Left ventricle myocardium inferior (tissue), 1 donor: ENCODE measurements at regions not wholly inside any gene's neighbourhood (a gene's known extent, or its start where the extent isn't known, plus 50 kb on each side); places are given as distances from the start of the nearest gene placed in this dataset.

Experiments used
- DNase-seq: peaks from one replicate; pipeline ENCODE4 v3.0.0-alpha.2; 2020
- H3K27ac ChIP-seq: fragments of 200-600 bp; replicated peaks from 2 replicates; pipeline ENCODE4 v1.8.0; 2021
- H3K27me3 ChIP-seq: fragments of 200-600 bp; 2 replicates; pipeline ENCODE4 v1.8.0; 2021; ENCODE audit warnings: low read depth
- H3K36me3 ChIP-seq: fragments of 200-600 bp; 2 replicates; pipeline ENCODE4 v1.8.0; 2021
- H3K4me1 ChIP-seq: fragments of 200-600 bp; 2 replicates; pipeline ENCODE4 v1.8.0; 2021
- H3K4me3 ChIP-seq: fragments of 200-600 bp; 2 replicates; pipeline ENCODE4 v1.8.0; 2021; ENCODE audit warnings: mild to moderate bottlenecking, moderate library complexity
- H3K9me3 ChIP-seq: fragments of 200-600 bp; replicated peaks from 2 replicates; pipeline ENCODE4 v1.8.0; 2021
- CTCF ChIP-seq: fragments of 200-600 bp; IDR thresholded peaks from 2 replicates; pipeline ENCODE4 v1.8.0; 2021; ENCODE audit warnings: antibody characterized with exemption, mild to moderate bottlenecking, borderline replicate concordance
- intact Hi-C: fragments of 100-400 bp; cut with micrococcal nuclease; formaldehyde crosslinking; loops from one replicate; pipeline ENCODE4 v1.11.0; 2022
- donor health status: DM: no; HTN: yes; CAD: no; lungs with severe emphysema.

- Histone ChIP-seq H3K27me3 (peaks cover 34% of the 10 kb centered on the region), H3K36me3 (no peaks in the 10 kb centered on the region), H3K9me3 (no peaks in the 10 kb centered on the region), H3K4me3 (no peak overlapping the region), H3K4me1 (peaks cover 8% of the 10 kb centered on the region), H3K27ac (no peak overlapping the region)
- no peak for DNase-seq
- no peak for TF ChIP-seq CTCF
- intact Hi-C loops: no loop called here
Observed at GRCh38 chr3:13253208-13253937, 166.7 kb downstream of the NUP210 start.

- Histone ChIP-seq H3K36me3 (no peaks in the 10 kb centered on the region), H3K9me3 (no peaks in the 10 kb centered on the region), H3K27me3 (peaks cover 34% of the 10 kb centered on the region), H3K4me1 (peaks cover 8% of the 10 kb centered on the region), H3K27ac (no peak overlapping the region), H3K4me3 (no peak overlapping the region)
- no peak for TF ChIP-seq CTCF
- no peak for DNase-seq
- intact Hi-C loops: no loop called here
Observed at GRCh38 chr3:13252207-13252606, 167.9 kb downstream of the NUP210 start.

DNA sequence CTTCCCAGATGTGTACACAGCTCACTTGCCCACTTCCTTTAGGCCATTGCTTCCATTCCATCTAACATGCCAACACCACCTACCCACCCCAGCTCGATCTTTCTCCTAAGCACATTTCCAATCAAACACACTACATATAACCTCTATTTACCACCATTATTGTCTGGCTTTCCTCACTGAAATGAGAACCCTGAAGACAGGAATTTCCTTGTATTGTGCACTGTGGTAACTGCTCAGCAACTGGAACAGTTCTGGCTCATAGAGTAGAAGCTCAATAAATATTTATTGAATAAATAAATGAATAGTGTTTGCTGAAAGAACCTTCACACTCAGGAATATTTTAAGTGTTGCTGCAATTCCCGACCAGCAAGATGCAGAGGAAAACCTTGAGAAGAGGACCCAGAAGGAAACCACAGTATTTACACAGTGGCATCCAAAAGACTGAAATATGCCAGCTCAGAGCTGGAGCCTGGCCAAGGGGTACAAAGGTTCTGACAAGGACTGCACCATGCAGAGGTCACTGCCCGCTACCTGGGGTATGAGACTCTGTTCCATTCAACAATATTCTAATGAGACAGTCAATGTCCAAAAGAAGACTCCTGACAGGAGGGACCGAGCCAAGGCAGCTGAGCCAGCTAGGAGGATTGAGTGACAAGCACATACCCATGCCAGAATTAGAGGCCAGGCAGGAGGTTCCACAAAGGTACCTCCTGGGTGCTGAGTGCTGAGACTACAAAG, 168.8 kb downstream of the NUP210 start:
- peak overlapping the region; percentile 30 for H3K27ac ChIP-seq
- no peak overlapping the region for H3K4me3 ChIP-seq
- no peak for DNase-seq
- intact Hi-C loops: no loop called here
- peaks cover 28% of the 10 kb centered on the region for H3K27me3 ChIP-seq
- H3K4me1 ChIP-seq: peaks cover 8% of the 10 kb centered on the region
- TF ChIP-seq CTCF: no peak
- no peaks in the 10 kb centered on the region for H3K36me3 ChIP-seq
- no peaks in the 10 kb centered on the region for H3K9me3 ChIP-seq

GRCh38 chr3:13249664-13250390, 170.3 kb downstream of the NUP210 start:
- TF ChIP-seq CTCF: no peak
- Histone ChIP-seq H3K27ac (no peak overlapping the region), H3K4me1 (peaks cover 8% of the 10 kb centered on the region), H3K9me3 (no peaks in the 10 kb centered on the region), H3K36me3 (no peaks in the 10 kb centered on the region), H3K4me3 (no peak overlapping the region), H3K27me3 (peaks cover 28% of the 10 kb centered on the region)
- intact Hi-C loops: no loop called here
- DNase-seq: no peak

DNA sequence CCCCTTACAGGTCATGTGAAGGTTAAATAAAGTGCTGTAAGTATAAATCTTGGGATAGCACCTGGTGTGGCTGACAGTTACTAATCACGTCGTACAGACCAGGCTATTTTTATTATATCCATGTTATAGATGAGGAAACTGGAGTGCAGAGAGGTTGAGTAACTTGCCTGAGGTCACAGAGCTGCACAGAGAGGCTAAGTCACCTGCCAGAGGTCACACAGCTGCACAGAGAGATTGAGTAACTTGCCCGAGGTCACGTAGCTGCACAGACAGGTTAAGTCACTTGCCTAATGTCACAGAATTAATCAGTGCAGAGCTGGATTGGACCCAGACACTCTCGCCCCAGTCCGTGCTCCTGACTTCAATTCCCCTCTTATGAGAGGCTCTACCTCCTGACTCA, 171.5 kb downstream of the NUP210 start:
- Histone ChIP-seq H3K9me3 (no peaks in the 10 kb centered on the region), H3K36me3 (no peaks in the 10 kb centered on the region), H3K27ac (no peak overlapping the region), H3K4me3 (no peak overlapping the region), H3K27me3 (peaks cover 25% of the 10 kb centered on the region), H3K4me1 (peaks cover 8% of the 10 kb centered on the region)
- intact Hi-C loops: no loop called here
- no peak for TF ChIP-seq CTCF
- no peak for DNase-seq
